UCSD-AML1 (cell line): ENCODE measurements at regions not wholly inside any gene's neighbourhood (a gene's known extent, or its start where the extent isn't known, plus 50 kb on each side); places are given as distances from the start of the nearest gene placed in this dataset.

Experiments used
- DNase-seq: peaks from one replicate; lab custom pipeline; 2025; ENCODE audit not compliant: unreplicated experiment; lab: John Stamatoyannopoulos, UW

DNA sequence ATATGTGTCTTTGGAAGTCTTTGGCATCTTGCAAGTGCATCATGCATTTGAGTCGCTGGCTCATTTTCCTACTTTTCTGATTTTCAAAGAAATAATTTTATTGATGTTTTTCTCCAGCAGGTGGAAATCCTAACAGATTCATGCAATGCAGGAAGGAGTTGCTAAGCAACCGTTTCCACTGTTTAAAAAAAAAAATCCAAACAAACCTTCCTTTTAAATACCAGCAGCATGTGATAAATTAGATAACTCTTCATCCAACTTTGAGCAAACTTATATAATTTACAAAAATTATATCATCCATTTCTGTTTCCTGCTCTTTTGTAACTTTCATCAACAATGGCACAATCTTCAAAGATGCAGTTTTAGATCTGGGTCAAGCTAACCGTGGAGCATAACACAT, 364.1 kb downstream of the MFSD1 start:
- DNase-seq, result no peak

DNA sequence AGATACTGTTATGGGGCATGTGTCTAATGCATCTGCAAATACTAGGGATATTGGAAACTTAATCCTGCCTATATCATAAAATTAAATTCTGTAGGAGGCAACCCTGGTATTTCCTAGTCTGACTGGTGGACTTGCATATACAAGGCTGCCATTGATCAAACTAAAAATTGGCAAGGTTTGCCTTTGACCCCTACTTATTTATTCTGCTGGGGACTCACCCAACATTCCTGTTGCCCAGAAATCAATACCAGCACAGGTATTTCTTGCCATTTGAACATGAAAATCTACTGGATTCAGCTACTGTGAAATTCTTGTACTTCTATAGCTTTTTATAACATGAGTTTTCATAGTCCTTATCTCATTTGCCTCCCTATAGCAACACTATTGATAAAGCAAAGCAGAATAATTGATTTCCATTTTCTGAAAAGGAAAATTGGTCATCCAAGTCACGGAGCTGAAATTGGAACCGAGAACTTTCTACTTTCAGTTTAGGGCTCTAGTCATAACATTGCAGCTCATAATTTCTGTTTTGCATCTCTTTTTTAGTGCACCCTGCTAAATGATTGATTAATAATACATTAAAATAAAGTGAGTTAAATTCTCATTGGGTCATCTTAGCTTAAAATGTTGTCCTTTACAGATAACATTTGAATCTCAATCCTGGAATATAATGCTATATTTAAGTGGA, 365.2 kb downstream of the MFSD1 start:
- DNase-seq, result no peak

DNA sequence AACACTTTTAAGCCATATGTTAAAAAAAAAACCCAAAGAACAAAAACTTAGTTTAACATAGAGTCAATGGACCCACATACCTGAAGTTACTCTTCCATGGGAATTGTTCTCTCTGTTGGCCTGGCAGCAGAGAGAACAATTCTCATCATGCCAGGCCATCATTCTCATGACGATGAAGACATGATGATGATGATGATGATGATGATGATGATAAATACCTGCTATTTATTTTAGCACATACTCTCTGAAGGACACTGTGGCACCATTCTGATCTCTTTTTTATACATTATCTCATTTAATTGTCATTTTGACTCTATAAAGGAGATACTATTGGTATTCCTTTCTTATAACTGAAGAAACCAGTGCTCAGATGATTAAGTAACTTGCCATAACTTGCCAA, 366.9 kb downstream of the MFSD1 start:
- no peak for DNase-seq

DNA sequence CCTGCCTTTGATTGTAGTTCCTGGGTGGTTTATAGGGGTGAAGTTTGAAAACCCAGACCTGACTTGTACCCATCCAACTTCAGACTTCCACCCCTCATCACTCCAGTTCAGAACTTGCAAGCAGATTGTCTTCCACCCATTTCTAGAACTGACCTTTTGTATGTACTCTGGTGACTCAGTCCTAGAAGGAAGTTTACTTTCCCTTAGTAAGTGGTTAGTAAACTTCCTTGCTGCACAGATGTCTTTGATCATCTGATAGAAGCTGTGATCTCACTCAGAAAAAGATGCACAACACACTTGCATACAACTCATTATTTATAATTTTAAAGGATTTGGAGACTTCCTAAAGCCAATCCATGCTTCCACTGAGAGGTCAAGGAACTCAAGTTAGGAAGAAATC, 368.0 kb downstream of the MFSD1 start:
- no peak for DNase-seq

DNA sequence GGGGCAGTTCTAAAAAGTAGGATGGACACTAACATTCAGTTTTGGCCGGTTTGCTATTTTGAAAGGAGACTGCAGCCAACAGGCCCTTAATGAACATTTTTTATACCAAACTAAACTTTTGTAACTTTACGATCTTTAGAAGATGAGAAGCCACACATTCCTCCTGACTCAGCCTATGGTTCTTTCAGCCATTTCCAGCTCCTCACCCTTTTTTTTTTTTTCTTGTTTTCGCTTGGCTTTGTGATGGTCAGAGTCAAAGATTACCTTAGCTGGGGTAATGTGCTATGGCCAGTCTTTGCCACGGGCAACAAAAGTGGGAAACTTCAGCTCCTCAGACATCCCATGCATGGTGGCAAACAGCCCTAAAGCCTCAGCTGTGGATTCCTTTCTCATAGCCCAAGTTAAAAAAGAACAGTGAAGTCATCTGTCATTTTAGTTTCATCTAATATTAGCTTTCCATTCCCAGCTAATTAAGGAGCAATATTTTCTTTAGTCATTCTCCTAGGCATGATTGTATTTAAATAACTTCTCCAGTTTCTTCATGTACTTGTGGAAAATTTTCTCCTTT, 368.7 kb downstream of the MFSD1 start:
- no peak for DNase-seq

DNA sequence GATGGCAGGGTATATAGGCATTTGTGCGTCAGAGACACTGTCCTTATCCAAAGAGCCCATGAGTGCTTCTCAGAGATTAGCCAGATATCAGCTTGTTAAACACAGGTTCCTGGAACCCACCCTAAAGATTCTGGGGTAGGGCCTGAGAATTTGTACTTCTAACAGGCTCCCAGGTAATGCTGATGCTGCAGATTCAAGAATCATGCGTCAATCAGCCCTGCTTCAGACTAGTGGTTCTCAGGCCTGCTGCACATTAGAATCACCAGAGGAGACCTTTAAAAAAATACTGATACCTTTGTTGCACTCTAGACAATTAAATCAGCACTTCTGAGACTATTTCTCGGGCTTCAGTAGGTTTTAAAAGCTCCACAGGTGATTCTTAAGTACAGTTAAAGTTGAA, 369.5 kb downstream of the MFSD1 start:
- DNase-seq, result no peak

DNA sequence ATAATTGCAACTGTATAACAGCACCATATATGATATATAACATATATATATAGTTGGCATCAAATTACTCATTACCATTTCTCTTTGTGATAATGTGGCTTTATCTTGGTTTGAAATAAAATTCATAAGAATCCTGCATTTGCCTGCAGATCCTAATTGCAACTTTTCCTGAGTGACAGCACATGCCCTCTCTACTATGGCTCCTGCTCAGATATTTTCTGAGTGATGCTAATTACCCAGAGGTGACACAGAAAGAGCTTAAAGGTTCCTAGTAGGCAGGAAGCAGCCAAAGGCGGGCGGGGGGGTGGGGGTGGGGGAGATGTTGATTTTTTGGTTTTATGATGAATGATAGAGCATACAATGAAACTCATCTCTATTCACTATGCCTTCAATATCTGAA, 370.6 kb downstream of the MFSD1 start:
- no peak for DNase-seq

DNA sequence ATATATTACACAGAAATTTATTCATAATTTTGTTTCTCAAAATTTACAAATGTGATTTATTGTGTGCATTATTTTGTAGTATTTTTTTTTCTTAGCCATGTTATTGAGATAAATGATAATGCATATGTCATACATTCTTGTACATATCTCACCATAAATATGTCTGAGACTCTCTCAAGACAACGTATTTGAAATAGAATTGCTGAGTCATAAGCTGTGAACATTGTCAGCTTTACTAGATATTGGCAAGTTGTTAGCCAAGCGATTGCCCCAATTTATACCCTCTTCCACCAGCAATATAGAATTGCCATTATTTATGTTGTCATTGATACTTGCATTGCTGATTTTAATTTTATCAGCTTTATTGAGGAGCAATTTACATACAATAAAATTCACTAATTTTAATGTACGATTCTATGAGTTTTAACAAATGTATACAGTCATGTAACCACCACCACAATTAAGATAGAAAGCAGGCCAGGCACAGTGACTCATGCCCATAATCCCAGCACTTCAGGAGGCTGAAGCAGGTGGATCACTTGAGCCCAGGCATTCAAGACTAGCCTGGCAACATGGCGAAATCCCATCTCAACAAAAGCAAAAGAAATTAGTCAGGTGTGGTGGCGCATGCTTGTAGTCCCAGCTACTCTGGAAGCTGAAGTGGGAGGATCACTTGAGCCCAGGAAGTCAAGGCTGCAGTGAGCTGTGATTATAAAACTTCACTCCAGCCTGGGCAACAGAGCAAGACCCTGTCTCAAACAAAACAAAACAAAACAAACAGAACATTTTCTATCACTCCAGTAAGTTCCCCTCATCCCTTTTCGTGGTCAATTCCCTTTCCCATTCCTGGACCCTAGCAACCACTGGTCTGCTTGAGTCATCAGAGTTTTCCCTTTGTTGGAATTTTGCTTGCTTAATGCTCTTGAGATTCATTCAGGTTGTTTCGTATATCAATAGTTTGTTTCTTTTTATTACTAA, 373.1 kb downstream of the MFSD1 start:
- no peak for DNase-seq

DNA sequence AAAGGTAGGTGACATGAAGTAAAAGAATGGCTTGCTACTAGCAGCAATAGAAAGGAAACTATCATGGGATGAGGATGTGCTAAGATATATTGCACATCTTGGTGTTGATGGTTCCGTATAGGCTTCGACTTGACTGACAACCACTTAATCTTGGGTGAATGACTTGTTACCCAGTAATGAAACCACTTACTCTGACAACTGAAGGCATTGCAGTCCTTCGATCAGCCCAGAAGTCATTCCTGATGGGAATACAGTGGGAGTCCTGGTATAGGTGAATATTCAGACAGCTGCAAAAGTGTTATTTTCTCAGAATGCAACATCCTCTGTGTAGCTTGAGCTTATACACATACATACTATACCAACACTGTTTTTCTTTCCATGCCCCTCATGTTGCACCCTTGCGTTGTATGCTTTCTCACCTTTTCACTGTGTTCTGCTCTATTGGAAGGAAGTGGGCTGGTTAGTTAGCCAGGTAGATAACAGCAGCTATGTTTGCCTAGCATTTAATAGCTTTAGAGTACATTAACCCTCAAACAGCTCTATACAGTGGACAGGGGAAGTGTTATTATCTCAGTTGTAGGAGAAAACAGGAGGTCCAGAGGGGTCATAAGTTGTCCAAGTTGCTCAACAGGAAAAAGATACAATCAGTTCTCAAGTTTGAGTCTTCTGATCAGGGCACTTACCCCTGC, 376.5 kb downstream of the MFSD1 start:
- DNase-seq, result no peak

DNA sequence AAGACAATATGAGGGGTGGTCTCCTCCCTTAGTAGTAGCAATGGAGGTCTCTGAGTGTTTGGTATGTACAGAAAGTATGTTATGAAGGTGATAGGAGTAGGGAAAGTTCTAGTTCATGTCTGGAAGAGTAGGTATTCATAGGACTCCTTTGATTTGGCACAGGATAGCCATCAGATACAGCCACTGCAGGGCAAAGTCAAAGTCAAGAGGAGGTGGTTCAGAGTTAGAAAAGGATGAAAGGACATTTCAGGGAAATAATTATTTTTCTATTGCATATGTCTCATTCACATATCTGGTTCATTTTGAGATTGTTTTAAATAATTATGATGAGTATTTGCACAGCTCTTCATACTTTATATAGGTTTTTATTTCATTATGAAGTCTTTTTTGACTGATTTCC, 381.1 kb downstream of the MFSD1 start:
- DNase-seq, result no peak

DNA sequence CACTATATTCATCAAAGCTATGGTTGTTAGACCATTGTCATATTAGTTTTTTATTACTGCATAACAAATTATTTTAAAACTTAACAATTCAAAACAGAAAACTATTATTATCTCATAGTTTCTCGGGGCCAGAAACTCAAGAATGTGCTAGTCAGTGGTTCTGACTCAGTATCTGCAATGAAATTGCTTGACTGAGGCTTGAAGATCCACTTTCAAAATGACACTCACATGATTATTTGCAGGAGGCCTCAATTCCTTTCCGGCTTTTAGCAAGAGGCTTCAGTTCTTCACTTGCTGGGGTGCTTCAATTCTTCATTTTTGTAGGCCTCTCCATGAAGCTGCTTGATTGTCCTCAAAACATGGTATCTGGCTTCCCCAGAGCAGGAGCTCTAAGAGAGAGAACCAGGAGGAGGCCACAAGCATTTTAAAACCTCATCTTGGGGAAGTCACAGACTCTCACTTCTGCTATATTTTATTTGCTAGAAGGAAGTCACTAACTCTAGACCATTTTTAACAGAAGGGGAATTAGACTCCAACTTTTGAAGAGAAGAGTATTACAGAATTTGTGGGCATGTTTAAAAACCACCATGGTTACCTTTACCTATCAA, 383.7 kb downstream of the MFSD1 start:
- DNase-seq, result no peak

DNA sequence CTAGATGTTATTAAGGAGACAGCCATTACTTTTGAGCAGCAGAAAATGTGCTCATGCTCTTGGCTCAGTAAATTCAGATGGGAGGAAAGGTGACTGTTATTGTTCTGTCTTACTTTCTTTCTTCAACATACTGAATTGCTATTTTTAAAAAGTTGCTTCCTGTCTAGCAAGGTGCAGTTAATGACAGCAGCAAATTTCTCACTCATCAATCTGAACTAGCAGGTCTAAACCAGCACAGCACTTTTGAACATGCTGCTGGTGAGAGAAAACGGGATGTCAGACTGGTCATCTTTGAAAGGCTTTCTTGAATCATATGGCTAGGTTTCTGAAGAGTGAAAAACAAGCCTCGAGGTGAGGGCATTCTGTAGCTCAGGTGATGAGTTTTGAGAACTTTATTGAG, 384.7 kb downstream of the MFSD1 start:
- no peak for DNase-seq

DNA sequence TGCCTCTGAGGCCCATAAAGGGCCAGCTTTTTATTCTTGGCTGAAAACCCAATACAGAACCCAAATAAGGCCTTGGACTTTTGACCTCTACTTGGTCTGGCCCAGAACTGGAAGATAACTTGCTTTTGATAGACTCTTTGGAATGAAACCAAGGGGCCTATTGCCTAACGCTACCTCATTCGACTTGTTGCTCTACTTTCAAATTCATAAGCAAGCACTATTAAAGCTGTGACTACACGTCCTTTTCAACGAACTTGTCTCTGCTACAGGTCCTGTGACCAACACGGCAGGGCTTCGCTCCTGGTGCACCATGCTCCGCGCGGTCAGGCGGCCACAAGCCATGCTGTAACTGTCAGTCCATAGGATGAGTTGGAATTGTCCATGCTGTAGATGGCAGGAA, 385.4 kb downstream of the MFSD1 start:
- no peak for DNase-seq

DNA sequence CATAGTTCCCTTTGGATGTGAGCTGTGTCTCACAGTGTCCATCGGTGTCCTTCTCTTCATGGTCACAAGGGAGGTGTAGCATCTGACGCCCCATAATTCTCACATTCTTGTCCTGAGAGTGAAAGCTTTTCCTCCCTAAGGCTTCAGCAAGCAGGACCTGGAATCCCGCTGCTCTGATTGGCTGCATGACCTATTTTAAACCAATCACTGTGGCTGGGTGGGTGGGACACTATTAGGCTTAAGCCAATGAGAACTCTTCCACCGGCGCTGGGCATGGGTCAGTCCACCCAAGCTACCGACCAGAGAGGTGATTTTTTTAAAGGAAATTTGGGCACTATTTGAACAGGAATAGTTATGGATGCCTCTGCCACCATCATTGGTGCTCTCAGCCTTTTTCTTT, 385.9 kb downstream of the MFSD1 start:
- DNase-seq, result no peak

DNA sequence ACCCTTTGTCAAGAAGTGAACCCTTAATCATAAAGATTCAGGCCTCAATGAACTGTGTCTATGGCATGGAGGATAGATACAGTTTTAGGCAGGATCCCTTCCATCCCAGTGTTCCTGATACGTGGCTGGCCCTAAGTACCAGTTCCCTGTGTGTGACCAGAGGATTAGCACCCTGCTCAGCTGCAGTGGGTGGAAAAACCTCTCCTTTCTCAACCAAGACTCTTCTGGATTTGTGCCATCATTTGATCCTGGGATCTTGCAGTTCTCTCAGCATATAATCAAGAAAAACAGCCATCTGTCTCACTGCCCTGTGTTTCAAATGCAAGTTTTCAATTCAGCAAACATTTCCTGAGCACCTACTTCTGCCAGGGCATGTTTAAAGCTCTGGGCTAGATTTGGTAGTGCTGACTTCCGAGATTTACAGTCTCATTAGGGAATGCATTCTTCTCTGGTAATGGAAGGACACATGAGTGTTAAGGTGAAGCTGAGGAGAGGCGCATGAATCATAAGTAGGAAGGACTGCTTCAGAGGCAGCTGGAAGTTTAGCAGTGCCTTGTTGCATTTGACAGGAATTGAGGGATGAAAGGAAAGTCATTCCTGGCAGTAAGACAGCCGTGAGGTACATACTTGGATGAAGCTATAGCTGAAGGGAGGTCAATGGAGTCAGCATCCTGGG, 388.3 kb downstream of the MFSD1 start:
- no peak for DNase-seq

DNA sequence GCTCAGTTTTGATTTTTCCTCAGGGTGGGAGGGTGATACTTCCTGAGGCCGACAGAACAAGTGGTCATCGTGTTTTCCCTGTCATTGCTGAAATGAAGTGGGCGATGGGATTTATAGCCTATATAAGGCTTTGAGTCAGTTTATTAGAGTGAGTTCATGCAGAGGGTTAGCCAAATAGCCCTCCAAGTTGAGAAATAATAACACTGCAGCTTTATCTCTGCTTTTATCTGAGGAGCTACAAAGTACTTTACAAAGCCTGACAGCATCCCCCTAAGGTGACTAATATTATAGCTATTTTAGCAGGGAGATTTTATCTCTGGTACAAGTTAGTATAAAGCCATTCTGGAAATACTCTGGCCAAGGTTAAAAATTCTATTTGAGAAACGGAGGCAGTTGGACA, 389.6 kb downstream of the MFSD1 start:
- no peak for DNase-seq

DNA sequence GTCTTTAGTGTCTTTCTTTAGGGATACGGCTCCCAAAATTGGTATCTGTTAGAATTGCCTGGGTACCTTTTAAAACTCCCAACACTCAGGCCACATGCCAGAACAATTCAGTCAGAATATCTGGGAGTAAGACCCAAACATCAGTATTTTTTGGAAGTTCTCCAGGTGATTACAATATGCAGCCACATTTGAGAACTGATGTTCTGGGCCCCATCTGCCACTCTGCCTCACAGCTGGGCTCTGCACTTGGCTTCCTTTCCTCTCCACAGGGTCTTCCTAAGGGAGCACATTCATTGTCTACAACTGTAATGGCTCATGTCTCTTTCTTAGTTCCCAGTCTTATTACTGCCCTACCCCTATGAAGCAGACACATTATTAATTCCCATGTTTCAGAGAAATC, 394.5 kb downstream of the MFSD1 start:
- DNase-seq, result no peak

DNA sequence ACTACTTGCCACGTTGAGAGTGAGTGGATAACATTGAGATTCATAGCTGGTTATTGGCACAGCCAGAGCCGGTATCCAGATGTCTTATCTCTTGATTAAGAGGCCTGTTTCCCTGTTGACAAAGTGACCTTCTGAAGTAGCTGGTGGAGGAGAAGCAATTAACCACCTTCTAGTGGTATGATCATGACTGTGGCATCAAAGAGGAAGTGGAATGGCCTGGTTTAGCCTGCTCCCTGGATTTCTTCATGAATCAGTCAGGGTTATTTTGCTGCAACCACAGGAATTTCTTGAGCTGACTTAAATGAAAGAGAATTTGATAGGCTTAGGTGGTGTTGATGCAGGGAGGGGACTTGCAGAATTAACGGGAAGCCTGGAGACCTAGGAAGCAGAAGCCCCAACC, 398.3 kb downstream of the MFSD1 start:
- no peak for DNase-seq

DNA sequence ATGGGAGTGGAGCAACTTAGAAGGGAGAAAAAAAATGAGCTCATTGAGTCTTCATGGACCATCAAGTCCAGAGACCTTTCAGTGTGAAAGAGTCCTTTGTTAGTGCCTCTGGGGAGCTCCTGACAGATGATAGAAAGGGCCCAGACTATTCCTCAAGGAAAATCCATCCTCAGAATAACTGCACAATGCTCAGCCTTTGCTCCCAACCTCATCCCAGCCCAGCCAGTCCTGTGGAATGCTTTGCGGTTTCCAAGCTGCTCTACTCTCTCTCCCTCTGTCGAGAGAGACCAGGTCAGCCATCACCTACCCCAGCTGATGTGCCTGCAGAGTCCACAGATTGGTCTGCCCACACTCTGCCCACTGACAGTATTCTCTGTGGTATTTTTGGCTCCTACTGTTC, 406.2 kb downstream of the MFSD1 start:
- no peak for DNase-seq

DNA sequence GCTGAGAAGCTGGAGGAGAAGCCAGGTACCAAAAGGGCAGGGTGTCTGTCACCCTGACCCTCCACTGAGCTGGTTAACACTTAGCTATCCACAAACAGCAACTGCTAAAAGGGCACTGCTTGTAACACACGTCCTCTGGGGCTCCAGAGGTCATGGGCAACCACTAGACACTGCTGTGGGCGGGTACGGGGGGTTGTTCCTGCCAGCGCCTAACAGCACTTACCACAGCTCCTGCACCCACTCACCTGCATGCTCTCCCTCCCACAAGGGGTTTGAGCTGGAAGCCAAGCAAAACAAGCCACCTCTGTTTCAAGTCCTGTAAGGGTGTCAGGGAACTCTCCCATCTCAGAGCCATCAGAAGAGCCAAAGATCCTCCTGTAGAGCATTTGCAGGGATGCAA, 407.6 kb downstream of the MFSD1 start:
- DNase-seq, result no peak

DNA sequence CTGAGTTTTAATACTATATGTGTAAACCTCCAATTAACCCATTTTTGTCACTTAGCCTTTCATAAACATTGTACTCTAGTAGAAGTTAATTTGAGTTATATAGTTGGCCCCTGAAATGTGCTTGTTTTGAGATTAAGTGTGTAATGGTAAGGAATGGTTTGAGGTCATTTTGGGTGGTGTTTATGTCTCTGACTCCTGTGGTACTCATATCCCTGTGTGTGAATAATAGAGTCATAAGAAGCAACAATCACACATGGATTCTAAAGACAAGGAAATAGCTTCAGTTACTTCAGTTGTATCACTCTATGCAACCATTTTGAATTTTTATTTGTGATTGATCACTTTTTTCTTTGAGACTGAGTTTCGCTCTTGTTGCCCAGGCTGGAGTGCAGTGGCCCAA, 408.5 kb downstream of the MFSD1 start:
- no peak for DNase-seq
